ENCODE measurements at regions not wholly inside any gene's neighbourhood (a gene's known extent, or its start where the extent isn't known, plus 50 kb on each side); places are given as distances from the start of the nearest gene placed in this dataset.
"Not testable (repeated sequence)": the region's sequence is repeated elsewhere in the genome, so short reads cannot be mapped to it uniquely, and the experiment has no call there.

DNA sequence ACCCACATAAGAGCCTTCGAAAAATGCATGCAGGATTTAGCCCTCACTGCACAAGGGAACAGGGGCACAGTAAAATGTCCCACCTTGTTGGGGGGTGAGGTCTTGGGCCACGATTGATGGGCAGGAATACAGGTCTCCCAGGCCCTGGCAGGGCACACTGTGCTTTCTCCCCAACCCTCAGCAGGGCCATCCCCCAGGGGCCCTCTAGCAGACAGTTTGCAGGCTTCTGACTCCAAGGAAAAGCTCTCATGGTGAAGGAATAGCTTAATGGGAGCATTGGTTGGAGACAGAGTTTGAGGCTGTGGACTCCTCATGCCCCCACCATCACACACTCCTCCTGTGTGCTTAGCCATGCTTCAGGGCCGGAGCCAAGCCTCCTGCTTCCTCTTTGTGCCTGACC lies 484.6 kb downstream of the ZNF536 start:
- no peak for DNase-seq

DNA sequence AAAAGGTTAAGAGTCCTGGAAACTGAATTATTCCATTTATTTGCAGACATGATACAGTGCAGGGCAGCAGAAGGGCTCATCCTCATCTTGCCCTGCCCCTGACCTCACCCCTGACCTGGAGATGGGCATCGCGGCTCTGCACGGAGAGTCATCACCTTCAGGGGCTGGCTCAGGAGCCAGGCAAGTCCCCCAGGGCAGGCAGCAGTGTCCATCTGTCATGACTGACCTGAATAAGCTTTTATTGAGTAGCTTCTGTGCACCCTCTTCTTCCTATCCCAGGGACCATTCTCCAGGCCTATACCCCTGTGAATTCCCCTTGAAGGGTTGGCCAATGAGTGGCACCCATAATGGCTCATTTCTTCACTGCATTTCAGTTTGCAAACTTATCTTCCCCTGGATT lies 484.2 kb downstream of the ZNF536 start:
- no peak for DNase-seq

DNA sequence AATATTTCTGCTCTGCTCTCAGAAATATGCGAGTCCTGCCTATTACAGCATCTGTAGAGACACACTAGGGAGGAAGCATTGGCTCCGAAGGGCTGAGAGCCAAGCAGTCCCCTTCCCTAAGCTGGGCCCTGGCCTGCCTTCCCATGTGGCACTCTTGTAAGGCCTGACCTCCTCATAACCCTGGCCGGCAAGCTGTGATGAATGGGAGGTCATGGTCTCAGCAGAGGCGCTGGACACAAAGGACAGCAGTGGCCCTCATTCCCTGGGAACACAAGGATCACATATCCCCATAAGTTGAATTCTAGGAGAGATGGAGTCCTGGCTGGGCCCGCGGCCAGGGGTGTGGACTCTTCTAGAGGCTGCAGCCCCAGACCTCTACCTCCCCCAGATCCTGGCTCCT lies 483.3 kb downstream of the ZNF536 start:
- DNase-seq, result no peak

DNA sequence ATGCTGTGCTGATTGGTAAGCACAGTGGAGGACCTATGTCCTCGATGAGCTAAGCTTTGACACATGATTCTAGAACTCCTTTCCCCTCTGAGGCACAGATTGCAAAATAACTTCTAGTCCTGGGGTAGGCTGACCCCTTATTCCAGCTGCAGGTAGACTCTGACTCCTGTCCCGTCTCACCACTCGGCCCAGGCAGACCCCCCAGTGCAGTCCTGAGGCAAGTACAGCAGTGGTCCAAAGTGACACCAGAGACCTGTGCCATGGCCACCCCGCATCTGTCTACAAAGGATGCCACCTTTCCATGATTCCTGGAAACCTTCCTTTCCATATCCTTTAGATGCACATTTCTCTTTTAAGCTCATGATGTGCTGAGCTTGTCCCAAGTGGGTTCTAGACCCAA lies 482.5 kb downstream of the ZNF536 start:
- no peak for DNase-seq

DNA sequence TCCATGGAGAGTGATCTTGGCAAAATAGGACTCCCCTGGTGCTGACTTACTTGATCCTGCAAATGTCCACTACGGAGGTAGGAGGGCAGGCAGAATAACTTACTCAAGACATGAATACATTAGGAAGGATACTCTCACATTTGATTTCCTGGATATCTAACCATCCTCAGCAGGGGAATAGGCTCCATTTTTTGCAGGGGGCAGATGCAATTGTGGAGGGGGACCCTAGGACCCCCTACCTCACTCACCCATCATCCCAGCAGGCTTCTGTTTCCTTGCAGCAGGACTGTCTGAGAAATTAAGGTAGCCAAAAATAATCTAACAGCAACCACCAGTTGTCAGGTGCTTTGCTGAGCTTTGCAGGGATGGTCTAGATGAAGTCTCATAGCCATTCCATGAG lies 482.0 kb downstream of the ZNF536 start:
- no peak for DNase-seq

DNA sequence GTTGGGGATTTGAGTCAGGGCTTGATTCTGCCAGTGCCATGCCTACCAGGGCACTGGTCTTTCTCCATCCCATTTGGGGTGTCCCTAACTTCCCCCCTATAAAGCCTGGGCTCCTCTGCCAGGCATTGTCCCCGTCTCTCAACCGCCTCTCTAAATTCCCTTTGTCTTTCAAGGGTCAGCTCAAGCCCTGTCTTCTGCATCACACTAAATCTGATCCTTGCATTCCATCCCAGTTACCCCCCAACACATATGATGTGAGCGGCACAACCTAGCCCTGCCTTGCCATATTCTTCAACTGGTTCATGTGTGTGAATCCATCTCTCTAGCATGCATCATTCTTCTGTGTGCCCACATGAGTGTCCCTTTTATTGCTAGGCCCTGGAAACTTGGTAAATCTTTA lies 480.9 kb downstream of the ZNF536 start:
- DNase-seq, result no peak

DNA sequence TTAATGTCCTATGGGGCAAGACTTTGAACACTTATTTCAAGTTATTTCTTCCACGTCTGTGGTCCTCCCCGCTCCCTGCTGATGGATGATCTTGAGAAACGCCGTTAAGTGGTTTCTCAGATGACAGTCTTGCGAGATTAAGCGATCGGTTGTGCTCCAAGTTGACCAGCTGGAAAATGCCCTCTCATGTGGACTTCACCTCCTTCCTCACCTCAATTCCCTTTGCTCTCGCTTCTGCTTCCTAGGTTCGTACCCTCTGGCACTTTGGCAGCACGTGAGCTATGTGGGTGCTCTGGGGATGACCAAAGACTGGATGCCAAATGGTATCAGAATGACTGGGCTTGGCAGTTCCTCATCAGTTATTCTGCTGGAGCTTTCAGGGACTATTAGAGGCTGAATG lies 480.0 kb downstream of the ZNF536 start:
- DNase-seq, result no peak

DNA sequence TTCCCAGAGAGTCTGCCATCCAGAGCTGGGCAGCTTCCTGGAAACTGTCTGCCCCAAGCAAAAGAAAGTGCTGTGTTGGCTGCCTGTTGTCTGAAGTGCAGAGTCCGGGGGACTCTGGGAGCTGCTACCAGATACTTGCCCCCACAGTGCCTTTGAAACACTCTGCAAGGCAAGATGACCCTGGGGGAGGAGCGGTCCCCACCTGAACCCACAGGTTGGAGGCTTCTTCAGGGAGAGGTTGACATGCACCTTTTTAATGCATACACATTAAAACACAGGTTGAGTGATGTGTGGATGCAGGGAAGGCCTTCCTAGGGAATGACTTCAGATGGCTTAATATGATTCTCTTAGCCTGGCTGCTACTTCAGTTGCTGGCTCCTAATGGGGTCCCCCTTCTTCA lies 479.5 kb downstream of the ZNF536 start:
- DNase-seq, result no peak

DNA sequence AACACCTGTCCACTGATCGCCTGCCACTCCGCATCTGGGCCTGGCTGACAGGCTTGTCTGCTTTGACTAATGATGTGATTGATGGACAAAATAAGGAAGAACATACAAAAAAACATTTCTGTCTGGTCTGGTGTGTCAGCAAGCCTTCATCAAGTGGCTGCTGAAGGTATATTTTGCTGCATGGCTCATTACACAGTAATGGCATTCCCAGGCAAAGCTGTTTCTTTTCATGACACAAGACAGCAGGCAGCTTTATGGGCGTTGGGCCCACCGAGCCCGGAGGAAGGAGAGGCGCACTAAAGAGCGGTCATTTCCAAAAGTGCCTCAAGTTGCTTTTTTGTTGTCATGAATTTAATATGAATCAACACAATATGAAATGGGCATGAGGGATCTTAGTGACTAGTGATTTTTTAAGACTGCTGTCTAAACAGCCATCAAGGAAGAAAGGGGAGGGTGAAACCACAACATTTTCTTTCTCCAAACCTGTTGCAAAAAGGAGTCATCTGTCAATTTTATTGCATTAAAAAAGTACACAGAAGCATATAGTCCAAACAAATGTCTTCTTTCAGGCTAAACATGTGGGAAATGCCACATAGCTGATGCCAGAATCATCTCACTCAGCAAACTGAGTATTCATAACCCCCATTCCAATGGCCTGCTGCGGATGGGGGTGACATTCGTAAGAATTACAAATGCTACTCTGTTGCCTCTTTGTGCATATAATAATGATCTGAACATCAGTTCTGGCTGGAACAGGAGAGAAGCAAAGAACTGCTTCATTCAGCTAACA lies 476.6 kb downstream of the ZNF536 start:
- DNase-seq, result no peak

DNA sequence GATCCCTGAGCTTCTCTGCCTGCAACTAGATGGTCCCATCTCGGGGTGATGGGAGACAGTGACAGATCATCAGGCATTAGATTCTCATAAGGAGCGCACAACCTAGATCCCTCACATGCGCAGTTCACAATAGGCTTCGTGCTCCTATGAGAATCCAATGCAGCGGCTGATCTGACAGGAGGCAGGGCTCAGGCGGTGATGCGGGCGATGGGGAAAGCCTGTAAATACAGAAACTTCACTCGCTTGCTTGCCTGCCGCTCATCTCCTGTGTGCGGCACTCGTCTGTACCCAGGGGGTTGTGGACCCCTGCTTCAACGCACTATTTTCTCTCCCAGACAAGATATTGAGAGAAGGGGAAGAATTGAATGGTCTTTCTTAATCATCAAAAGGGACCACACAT lies 473.9 kb downstream of the ZNF536 start:
- no peak for DNase-seq

DNA sequence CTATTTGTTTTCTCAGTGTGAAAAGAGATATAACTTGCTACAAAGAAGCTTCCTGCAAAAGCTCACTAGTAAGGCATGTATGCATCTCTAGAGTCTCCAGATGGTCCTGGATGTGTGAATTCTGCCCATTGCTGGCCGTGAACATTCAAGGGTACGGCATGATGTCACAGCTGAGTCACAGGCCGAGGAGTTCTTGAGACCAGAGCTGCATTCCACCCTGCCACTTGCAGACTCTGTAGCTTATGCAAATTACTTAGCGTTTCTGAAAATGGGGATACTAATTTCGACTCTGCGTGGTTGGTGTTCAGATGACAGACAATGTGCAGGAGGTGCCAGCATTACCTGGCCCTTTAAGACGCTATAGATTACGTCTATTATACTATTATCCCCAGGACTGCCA lies 470.7 kb downstream of the ZNF536 start:
- no peak for DNase-seq

DNA sequence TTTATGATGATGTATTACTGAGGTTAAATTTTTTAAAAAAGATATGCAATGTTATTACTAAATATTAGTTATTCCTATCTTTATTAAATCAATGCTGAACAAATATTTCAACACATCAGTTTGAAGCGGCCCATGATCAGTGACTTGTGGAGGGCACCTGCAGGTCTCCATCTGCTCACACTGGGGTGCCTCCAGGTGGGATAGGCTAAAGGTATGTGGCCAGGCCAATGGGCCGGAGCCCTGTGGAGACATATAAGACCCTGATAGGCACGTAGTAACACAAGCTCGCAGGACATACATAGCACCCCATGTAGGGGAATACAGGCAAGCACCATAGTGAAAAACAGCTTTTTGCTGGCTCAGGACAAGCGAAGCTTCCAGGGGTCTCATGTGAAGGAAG lies 469.8 kb downstream of the ZNF536 start:
- DNase-seq, result no peak

DNA sequence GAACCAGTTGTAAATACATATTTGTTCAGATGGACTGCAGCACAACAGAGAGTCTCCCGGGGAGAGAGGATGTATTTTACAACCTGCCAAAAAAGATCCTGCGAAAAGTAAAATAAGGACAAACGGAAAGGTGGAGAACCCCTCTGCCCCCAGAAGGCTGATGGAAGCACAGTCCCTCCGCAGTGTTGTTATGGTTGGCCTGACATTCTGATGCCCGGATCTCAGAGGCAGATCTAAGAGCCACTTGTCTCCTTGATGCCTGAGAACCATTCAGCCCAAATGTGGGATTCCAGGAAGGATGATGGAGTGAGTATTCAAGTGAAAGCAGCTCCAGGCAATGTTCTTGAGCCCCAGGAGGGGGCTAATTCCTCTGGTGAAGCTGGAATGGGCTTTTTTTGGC lies 458.7 kb downstream of the ZNF536 start:
- DNase-seq, result no peak

DNA sequence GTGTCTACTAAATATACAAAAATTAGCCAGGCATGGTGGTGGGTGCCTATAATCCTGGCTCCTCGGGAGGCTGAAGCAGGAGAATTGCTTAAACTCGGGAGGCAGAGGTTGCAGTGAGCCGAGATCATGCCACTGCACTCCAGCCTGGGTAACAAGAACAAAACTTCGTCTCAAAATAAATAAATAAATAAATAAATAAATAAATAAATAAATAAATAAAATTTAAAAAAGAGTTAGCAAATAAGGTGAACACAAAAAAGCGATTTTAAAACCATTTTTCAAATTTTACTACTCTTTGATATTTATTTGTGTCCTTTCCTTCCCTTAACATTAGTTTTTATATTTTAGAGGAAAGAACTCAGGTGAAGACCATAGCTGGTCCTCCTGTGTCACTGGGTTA lies 453.3 kb downstream of the ZNF536 start:
- not testable (repeated sequence) for DNase-seq

DNA sequence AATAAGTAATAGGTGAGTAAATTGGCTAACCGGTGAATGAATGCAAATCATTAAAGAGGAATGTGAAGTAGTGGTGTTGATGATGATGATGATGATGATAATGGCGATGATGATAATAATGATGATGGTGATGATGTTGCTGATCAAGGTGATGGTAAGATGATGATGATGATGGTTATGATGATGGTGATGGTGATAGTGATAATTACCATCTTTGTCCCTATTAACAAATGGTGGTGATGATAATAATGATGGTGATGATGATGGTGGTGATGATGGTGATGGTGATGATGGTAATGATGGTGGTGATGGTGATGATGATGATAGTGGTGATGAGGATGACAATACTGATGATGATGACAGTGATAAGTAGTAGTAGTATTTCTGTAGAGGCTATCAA lies 452.6 kb downstream of the ZNF536 start:
- DNase-seq, result no peak

DNA sequence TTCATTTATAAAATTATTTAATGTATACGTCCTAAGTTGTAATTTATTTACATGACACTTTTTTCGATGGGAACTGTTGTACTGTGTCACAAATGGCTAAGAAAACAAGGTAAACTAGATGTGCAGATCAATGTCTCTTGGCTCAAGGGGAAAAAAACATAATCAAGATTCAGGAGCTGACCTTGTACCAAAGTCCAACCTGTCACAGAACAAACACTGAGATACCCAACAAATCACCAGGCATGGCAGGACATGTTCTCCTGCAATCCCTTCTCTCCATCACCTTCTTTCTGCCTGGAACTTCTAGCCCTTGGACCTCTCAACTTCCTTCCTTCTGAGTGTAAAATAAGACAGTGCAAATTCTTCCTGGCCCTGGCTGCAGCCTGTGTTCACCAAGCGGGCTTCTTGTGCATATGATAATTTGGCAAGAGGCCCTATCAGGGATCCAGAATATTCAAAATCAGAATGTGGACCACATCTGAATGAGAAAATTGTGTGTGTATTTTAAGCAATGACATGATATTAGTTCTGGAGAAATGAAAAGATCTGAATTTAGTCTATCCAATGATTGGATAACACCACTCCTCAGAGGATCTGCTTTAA lies 445.9 kb downstream of the ZNF536 start:
- DNase-seq, result no peak

DNA sequence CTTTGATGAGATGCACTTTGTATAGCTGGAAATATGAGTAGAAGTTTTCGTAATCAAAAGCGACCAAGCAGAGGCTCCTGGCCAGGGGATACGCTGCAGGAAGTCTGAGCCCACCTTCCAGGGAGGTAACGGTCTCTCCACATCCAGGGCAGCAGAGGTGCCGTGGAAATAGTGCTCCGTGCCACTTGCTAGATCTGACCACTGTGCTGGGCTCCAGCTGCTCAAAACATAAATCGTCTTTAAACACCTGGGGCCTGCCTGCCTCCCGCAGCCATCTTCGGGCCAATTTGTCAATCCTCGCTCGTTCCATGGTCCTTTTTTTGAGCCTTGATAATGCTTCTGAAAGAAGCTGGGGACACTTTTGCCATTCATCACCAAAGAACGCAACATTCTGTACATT lies 445.0 kb downstream of the ZNF536 start:
- no peak for DNase-seq

DNA sequence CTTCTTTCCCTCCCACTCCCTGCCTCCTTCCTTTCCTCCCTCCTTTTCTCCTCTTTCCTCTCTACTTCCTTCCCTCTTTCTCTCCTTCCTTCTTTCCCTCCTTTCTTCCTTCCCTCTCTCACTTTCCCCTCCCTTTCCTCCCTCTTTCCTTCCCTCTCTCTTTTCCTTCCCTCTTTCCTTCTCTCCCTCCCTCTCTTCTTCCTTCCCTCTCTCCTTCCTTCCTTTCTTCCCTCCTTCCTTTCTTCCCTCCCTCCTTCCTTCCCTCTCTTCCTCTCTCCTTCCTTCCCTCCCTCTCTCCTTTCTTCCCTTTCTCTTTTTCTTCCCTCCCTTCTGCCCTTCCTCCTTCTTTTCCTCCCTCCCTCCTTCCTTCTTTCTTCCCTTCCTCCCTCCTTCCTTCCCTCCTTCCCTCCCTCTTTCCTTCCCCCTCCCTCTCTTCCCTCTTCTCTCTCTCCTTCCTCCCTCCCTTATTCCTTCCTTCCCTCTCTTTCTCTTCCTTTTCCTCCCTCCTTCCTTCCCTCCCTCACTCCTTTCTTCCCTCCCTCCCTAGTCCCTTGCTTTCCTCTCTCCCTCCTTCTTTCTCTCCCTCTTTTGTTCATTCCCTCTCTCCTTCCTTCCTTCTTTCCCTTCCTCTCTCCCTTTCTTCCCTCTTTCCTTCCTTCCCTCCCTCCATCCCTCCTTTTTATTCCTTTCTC lies 443.9 kb downstream of the ZNF536 start:
- DNase-seq, result no peak

DNA sequence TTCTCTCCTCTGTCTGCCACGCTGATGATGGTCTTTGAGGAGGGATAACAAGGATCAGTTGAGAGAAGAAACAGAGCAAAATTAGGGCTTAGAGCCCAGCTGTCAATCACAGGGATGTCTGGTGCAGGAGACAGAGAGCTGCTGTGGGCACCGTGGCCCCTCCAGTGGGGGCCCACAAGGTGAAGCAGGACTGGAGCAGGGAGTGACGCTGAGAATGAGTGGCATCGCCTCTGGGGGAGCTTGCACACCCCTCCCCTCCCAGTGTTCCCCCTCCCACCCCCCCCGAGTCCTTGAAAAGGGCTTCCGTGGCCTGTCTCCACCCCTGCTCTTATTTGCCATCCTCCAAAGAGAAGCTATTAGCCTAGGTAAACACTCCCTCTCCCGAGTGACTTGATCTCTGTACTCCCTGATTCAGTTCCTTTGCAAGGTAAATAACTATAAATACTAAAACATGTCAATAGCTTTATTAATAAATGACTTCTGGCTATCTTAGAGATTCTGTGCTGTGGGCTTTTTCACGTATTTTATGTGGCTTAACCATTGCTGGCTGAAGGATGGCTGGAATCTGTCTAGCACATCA lies 440.0 kb downstream of the ZNF536 start:
- DNase-seq, result no peak

DNA sequence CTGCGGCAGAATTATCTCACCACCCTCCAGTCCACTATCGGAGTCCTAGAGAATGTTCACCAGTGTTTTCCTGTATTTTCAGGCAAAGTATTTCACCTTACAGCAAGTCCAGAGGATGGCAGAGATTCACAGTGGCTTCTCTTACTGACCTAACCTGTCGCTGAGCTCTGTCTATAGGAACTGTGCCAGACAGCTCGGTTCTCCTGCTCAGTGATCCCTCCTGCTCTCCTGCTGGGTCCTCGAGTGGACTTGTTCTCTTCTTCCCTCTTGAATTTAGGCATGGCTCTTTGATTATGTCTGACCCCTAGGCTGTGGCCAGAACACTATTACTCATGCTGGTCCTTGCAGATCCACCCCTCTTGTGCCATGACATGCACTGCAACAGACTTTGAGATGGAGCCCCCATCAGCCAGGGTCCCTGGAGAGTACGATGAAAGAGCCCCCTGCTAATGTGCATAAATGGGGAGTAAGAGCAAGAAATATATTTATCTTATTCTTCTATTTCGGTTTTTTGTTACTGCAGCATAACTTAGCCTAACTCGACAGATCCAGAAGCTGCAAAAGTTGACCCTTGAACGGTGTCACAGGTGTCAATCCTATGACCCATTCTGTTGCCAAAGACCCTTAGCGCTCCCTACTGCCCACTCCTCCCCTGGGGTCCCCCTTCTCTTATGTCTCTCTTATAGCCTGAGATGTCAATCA lies 439.4 kb downstream of the ZNF536 start:
- no peak for DNase-seq

DNA sequence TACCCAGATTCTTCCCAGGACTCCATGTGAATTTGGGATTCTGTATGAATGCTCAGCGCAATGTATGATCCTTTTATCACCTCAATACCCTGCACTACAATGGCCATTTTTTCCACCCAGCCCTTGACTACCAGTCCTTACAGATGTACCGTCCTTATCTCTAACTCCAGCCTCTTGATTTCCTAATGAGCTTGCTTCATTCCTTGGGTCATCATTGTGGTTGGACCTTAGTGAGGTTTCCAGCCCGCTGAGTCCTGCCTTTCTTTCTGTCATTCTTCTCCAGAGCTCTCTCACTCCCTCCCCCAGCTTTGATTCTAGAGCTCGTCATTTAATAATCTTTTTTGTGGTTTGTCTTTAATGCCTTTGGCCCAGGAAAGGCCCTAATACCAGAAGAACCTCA lies 438.5 kb downstream of the ZNF536 start:
- no peak for DNase-seq

DNA sequence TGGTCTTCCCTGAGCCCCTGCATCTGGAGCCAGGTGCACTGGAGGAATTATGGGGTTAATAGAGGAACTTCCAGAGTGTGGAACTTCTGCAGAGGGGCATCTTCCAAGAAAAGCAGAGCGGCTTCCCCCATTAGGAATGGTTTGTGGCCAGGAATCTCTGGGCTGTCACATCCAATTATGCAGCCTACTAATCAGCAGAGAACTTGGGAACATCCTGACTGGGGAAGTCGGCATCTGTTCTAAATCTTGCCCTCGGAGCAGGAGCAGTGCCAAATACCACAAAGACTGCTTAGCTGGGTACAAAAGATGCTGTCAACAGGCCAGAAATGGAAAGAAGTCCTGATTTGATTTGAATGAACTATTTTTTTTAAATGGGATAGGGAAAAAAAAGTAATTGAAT lies 435.1 kb downstream of the ZNF536 start:
- DNase-seq, result no peak

DNA sequence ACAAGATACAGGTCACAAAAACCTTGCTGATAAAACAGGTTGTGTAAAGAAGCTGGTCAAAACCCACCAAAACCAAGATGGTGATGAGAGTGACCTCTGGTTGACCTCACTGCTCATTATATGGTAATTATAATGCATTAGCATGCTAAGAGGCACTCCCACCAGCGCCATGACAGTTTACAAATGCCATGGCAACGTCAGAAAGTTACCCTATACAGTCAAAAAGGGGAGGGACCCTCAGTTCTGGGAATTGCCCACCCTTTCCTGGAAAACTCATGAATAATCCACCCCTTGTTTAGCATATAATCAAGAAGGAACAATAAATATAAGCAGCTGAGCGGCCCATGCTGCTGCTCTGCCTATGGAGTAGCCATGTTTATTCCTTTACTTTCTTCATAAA lies 434.1 kb downstream of the ZNF536 start:
- DNase-seq, result no peak

Data from femur (tissue), 1 donor.